ENCODE measurements at regions not wholly inside any gene's neighbourhood (a gene's known extent, or its start where the extent isn't known, plus 50 kb on each side); places are given as distances from the start of the nearest gene placed in this dataset.

DNA sequence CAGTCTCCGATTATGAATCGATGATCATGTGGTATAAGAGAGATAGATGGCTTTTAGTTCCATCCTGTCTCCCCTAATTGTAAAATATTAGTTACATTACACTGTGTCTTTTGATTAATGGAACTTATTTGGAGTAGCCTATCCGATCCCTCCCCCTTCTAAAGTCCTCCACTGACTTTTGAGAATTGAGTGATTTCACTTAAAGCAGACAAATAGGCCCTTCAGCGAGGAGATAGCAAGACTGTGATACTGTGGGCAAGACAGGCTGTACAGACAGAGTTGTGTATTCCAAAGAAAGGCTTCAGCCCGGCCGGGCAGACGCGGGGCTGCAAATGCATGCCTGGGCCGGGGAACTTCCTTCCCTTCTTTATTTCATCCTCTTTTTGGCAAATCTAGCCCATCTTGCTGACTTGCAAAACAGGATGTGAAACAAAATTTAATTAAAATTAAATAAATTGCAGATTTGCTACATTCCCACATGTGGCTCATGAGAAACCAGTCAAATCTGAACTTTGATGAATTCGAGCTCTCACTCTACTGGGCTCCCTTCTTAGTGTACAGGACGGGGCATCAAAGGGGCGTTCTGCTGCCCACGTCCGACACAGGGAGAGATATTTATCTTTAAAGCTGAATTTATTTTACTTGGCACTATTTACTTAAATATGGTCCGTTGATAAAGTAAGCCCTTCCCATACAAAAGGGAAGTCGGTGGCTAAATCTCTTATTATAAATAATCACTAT, 314.8 kb downstream of the ZNF536 start:
- TF ChIP-seq, protein P1, sequence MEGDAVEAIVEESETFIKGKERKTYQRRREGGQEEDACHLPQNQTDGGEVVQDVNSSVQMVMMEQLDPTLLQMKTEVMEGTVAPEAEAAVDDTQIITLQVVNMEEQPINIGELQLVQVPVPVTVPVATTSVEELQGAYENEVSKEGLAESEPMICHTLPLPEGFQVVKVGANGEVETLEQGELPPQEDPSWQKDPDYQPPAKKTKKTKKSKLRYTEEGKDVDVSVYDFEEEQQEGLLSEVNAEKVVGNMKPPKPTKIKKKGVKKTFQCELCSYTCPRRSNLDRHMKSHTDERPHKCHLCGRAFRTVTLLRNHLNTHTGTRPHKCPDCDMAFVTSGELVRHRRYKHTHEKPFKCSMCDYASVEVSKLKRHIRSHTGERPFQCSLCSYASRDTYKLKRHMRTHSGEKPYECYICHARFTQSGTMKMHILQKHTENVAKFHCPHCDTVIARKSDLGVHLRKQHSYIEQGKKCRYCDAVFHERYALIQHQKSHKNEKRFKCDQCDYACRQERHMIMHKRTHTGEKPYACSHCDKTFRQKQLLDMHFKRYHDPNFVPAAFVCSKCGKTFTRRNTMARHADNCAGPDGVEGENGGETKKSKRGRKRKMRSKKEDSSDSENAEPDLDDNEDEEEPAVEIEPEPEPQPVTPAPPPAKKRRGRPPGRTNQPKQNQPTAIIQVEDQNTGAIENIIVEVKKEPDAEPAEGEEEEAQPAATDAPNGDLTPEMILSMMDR (IDR thresholded peaks at IDR 0.05) = no peak
- no peak for TF ChIP-seq EZH2 (IDR thresholded peaks at IDR 0.05)

All from neural progenitor cell (in vitro differentiated cells).